MM.1S (cell line): ENCODE measurements at regions not wholly inside any gene's neighbourhood (a gene's known extent, or its start where the extent isn't known, plus 50 kb on each side); places are given as distances from the start of the nearest gene placed in this dataset.
"Not testable (repeated sequence)": the region's sequence is repeated elsewhere in the genome, so short reads cannot be mapped to it uniquely, and the experiment has no call there.

Experiments used
- EZH2 ChIP-seq: fragments of 300-600 bp; sonication (generic); optimal IDR thresholded peaks from 2 replicates; pipeline ENCODE3; 2017; ENCODE audit warnings: low read depth, mild to moderate bottlenecking, antibody characterized with exemption, low read length, mixed read lengths
- TF ChIP-seq, protein P1 (sequence below): fragments of 300-600 bp; sonication (generic); IDR thresholded peaks from 2 replicates; pipeline ENCODE4 v1.5.1; 2016; ENCODE audit warnings: antibody characterized with exemption, low read length, mixed read lengths

- TF ChIP-seq, protein P1, sequence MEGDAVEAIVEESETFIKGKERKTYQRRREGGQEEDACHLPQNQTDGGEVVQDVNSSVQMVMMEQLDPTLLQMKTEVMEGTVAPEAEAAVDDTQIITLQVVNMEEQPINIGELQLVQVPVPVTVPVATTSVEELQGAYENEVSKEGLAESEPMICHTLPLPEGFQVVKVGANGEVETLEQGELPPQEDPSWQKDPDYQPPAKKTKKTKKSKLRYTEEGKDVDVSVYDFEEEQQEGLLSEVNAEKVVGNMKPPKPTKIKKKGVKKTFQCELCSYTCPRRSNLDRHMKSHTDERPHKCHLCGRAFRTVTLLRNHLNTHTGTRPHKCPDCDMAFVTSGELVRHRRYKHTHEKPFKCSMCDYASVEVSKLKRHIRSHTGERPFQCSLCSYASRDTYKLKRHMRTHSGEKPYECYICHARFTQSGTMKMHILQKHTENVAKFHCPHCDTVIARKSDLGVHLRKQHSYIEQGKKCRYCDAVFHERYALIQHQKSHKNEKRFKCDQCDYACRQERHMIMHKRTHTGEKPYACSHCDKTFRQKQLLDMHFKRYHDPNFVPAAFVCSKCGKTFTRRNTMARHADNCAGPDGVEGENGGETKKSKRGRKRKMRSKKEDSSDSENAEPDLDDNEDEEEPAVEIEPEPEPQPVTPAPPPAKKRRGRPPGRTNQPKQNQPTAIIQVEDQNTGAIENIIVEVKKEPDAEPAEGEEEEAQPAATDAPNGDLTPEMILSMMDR, result not testable (repeated sequence)
- not testable (repeated sequence) for TF ChIP-seq EZH2
Observed at GRCh38 chr15:26244782-26245181, 381.7 kb upstream of the ATP10A start.
